GM23338 (cell line): ENCODE measurements at regions not wholly inside any gene's neighbourhood (a gene's known extent, or its start where the extent isn't known, plus 50 kb on each side); places are given as distances from the start of the nearest gene placed in this dataset.

ENCODE experiments used
- ATAC-seq: fragments of 200-7000 bp; cut with Tn5 transposase; 3 replicates; pipeline ENCODE4 v1.9.1; 2020
- DNase-seq: peaks from one replicate; pipeline ENCODE4 v3.0.0-alpha.2; 2015; ENCODE audit warnings: low spot score
- H2AFZ ChIP-seq: fragments of 200-600 bp; sonication (generic); 2 replicates; pipeline ENCODE4 v1.8.0; 2016; ENCODE audit warnings: antibody characterized with exemption, mild to moderate bottlenecking, moderate library complexity
- H3F3A ChIP-seq: fragments of 200-600 bp; sonication (generic); replicated peaks from 2 replicates; pipeline ENCODE4 v1.8.0; 2017; ENCODE audit warnings: antibody characterized with exemption, mixed run types, low read depth
- H3K27ac ChIP-seq: fragments of 200-600 bp; sonication (generic); 2 replicates; pipeline ENCODE4 v1.6.1; 2016; ENCODE audit warnings: low read depth
- H3K27me3 ChIP-seq: fragments of 200-600 bp; sonication (generic); 2 replicates; pipeline ENCODE4 v1.8.0; 2016; ENCODE audit warnings: mild to moderate bottlenecking, mixed run types, moderate library complexity; ENCODE audit not compliant: insufficient read depth
- H3K36me3 ChIP-seq: fragments of 200-600 bp; sonication (generic); 2 replicates; pipeline ENCODE4 v1.8.0; 2016; ENCODE audit warnings: mild to moderate bottlenecking; ENCODE audit not compliant: insufficient read depth
- H3K4me1 ChIP-seq: fragments of 200-600 bp; sonication (generic); 2 replicates; pipeline ENCODE4 v1.8.0; 2016; ENCODE audit warnings: mild to moderate bottlenecking, moderate library complexity; ENCODE audit not compliant: insufficient read depth
- H3K4me2 ChIP-seq: fragments of 200-600 bp; sonication (generic); 2 replicates; pipeline ENCODE4 v1.7.1; 2017; ENCODE audit warnings: mixed run types
- H3K4me3 ChIP-seq: fragments of 200-600 bp; sonication (generic); 2 replicates; pipeline ENCODE4 v1.6.1; 2016; ENCODE audit warnings: mixed run types
- H3K79me2 ChIP-seq: fragments of 200-600 bp; sonication (generic); replicated peaks from 2 replicates; pipeline ENCODE4 v1.8.0; 2017; ENCODE audit warnings: mild to moderate bottlenecking; ENCODE audit not compliant: insufficient read depth
- H3K9me2 ChIP-seq: fragments of 200-600 bp; sonication (generic); 2 replicates; pipeline ENCODE4 v1.8.0; 2017; ENCODE audit not compliant: insufficient read depth
- H4K20me1 ChIP-seq: fragments of 200-600 bp; sonication (generic); replicated peaks from 2 replicates; pipeline ENCODE4 v1.8.0; 2017; ENCODE audit warnings: mild to moderate bottlenecking; ENCODE audit not compliant: insufficient read depth
- H3K27ac Mint-ChIP-seq: 2 replicates; pipeline ENCODE4 v1.8.0; 2020; ENCODE audit warnings: inconsistent platforms, mild to moderate bottlenecking, moderate library complexity, mixed read lengths
- H3K27me3 Mint-ChIP-seq: 3 replicates; pipeline ENCODE4 v1.8.0; 2022; ENCODE audit warnings: low read depth, mild to moderate bottlenecking, moderate library complexity, mixed read lengths, inconsistent platforms; ENCODE audit not compliant: insufficient read depth, poor library complexity
- H3K36me3 Mint-ChIP-seq: 3 replicates; pipeline ENCODE4 v1.8.0; 2021; ENCODE audit warnings: low read depth, mild to moderate bottlenecking, inconsistent platforms, moderate library complexity, mixed read lengths
- H3K4me1 Mint-ChIP-seq: 3 replicates; pipeline ENCODE4 v1.8.0; 2020; ENCODE audit warnings: mild to moderate bottlenecking, inconsistent platforms, mixed read lengths
- H3K4me3 Mint-ChIP-seq: 3 replicates; pipeline ENCODE4 v1.8.0; 2021; ENCODE audit warnings: moderate library complexity, mild to moderate bottlenecking, inconsistent platforms, mixed read lengths
- H3K9me3 Mint-ChIP-seq: 3 replicates; pipeline ENCODE4 v1.8.0; 2020; ENCODE audit warnings: moderate library complexity, mild to moderate bottlenecking, inconsistent platforms, mixed read lengths
- CREB1 ChIP-seq: fragments of 250-450 bp; sonication (Bioruptor Pico); IDR thresholded peaks from 2 replicates; pipeline ENCODE4 v1.5.0; 2020; ENCODE audit warnings: low read depth, mild to moderate bottlenecking, moderate library complexity
- EZH2 ChIP-seq: fragments of 200-600 bp; sonication (generic); IDR thresholded peaks from one replicate; pipeline ENCODE4 v1.8.0; 2017; ENCODE audit warnings: antibody characterized with exemption, mild to moderate bottlenecking, low read depth; ENCODE audit not compliant: unreplicated experiment
- EZH2phosphoT487 ChIP-seq: fragments of 200-600 bp; sonication (generic); IDR thresholded peaks from one replicate; pipeline ENCODE4 v1.8.1; 2018; ENCODE audit warnings: antibody characterized with exemption; ENCODE audit not compliant: unreplicated experiment
- JUNB ChIP-seq: IDR thresholded peaks from one replicate; pipeline ENCODE4 v1.6.1; 2016; ENCODE audit warnings: antibody characterized with exemption; ENCODE audit not compliant: unreplicated experiment
- NANOG ChIP-seq: IDR thresholded peaks from 2 replicates; pipeline ENCODE4 v1.6.1; 2016; ENCODE audit warnings: antibody characterized with exemption, borderline replicate concordance
- POLR2AphosphoS5 ChIP-seq: IDR thresholded peaks from 2 replicates; pipeline ENCODE4 v1.6.1; 2016; ENCODE audit warnings: antibody characterized with exemption, low read depth
- STAT1 ChIP-seq: IDR thresholded peaks from one replicate; pipeline ENCODE4 v1.6.1; 2016; ENCODE audit warnings: antibody characterized with exemption; ENCODE audit not compliant: unreplicated experiment
- ZNF114 ChIP-seq: fragments of 250-450 bp; sonication (Bioruptor Pico); IDR thresholded peaks from 2 replicates; pipeline ENCODE4 v1.5.0; 2020; ENCODE audit warnings: mild to moderate bottlenecking, moderate library complexity
- ZNF331 ChIP-seq: fragments of 250-450 bp; sonication (Bioruptor Pico); IDR thresholded peaks from 2 replicates; pipeline ENCODE4 v1.5.0; 2020; ENCODE audit warnings: low read depth, mild to moderate bottlenecking, moderate library complexity
- TF ChIP-seq, protein P1 (sequence below), 2 experiments: fragments of 200-600 bp in 1 of 2; sonication (generic) in 1 of 2; conservative IDR thresholded peaks; 2 replicates each; pipeline versions ENCODE4 v1.5.1 to v1.6.1; 2016 to 2017; ENCODE audit warnings: antibody characterized with exemption in 2 of 2, low read depth in 2 of 2, mild to moderate bottlenecking in 2 of 2, moderate library complexity in 1 of 2
- TF ChIP-seq, protein P2 (sequence below): IDR thresholded peaks from one replicate; pipeline ENCODE4 v1.6.1; 2018; ENCODE audit warnings: antibody characterized with exemption; ENCODE audit not compliant: unreplicated experiment
- TF ChIP-seq, protein P3 (sequence below): IDR thresholded peaks from 2 replicates; pipeline ENCODE4 v1.6.1; 2016; ENCODE audit warnings: antibody characterized with exemption
- TF ChIP-seq, protein P4 (sequence below): fragments of 250-450 bp; sonication (Bioruptor Pico); IDR thresholded peaks from 2 replicates; pipeline ENCODE4 v1.5.0; 2020; ENCODE audit warnings: mild to moderate bottlenecking, moderate library complexity

DNA sequence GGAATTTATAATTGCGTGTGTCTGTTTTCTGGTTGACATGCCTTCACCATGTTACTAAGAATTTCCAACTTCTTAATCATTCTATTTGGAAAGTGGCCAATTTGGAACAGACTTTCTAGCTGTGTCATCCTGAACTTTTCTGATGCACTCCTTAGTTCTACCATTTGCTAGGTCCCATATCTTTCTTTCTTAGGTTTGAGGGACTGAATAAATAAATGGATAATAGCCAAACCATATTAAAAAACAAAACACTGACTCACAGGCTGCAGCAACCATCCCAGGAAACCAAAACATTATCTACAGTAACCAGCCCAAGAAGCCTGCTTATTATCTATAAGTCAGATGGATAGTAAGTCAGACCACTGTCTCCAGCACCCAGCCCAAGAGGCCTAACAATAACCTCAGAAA lies 57.5 kb upstream of the PLET1 start:
- Histone ChIP-seq H3K4me2 (no peak overlapping the region), H3K79me2 (no peaks in the 10 kb centered on the region), H3K27me3 (0 out of 2 replicates have a peak, but pooled peaks cover 5% of the 10 kb centered on the region), H3K4me3 (no peak overlapping the region), H3K9me2 (no peaks in the 10 kb centered on the region; the same call in none of the 2 replicates), H3F3A (no peaks in the 10 kb centered on the region), H3K36me3 (no peaks in the 10 kb centered on the region), H3K27ac (no peak overlapping the region), H4K20me1 (no peaks in the 10 kb centered on the region), H2AFZ (no peak overlapping the region), H3K4me1 (peaks cover 12% of the 10 kb centered on the region)
- no peak overlapping the region for H3K4me3 Mint-ChIP-seq
- H3K4me1 Mint-ChIP-seq = peaks cover 21% of the 10 kb centered on the region
- TF ChIP-seq, protein P1, sequence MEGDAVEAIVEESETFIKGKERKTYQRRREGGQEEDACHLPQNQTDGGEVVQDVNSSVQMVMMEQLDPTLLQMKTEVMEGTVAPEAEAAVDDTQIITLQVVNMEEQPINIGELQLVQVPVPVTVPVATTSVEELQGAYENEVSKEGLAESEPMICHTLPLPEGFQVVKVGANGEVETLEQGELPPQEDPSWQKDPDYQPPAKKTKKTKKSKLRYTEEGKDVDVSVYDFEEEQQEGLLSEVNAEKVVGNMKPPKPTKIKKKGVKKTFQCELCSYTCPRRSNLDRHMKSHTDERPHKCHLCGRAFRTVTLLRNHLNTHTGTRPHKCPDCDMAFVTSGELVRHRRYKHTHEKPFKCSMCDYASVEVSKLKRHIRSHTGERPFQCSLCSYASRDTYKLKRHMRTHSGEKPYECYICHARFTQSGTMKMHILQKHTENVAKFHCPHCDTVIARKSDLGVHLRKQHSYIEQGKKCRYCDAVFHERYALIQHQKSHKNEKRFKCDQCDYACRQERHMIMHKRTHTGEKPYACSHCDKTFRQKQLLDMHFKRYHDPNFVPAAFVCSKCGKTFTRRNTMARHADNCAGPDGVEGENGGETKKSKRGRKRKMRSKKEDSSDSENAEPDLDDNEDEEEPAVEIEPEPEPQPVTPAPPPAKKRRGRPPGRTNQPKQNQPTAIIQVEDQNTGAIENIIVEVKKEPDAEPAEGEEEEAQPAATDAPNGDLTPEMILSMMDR (conservative IDR thresholded peaks at IDR 0.05; ENCODE audit: low read depth in 2 of 2) = no peak
- TF ChIP-seq, protein P2, sequence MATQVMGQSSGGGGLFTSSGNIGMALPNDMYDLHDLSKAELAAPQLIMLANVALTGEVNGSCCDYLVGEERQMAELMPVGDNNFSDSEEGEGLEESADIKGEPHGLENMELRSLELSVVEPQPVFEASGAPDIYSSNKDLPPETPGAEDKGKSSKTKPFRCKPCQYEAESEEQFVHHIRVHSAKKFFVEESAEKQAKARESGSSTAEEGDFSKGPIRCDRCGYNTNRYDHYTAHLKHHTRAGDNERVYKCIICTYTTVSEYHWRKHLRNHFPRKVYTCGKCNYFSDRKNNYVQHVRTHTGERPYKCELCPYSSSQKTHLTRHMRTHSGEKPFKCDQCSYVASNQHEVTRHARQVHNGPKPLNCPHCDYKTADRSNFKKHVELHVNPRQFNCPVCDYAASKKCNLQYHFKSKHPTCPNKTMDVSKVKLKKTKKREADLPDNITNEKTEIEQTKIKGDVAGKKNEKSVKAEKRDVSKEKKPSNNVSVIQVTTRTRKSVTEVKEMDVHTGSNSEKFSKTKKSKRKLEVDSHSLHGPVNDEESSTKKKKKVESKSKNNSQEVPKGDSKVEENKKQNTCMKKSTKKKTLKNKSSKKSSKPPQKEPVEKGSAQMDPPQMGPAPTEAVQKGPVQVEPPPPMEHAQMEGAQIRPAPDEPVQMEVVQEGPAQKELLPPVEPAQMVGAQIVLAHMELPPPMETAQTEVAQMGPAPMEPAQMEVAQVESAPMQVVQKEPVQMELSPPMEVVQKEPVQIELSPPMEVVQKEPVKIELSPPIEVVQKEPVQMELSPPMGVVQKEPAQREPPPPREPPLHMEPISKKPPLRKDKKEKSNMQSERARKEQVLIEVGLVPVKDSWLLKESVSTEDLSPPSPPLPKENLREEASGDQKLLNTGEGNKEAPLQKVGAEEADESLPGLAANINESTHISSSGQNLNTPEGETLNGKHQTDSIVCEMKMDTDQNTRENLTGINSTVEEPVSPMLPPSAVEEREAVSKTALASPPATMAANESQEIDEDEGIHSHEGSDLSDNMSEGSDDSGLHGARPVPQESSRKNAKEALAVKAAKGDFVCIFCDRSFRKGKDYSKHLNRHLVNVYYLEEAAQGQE = no peak
- no peak for TF ChIP-seq CREB1
- TF ChIP-seq EZH2 = no peak
- no peak for TF ChIP-seq JUNB
- no peak for TF ChIP-seq NANOG
- TF ChIP-seq ZNF331 (CRISPR knock-in tag) = no peak
- TF ChIP-seq, protein P3, sequence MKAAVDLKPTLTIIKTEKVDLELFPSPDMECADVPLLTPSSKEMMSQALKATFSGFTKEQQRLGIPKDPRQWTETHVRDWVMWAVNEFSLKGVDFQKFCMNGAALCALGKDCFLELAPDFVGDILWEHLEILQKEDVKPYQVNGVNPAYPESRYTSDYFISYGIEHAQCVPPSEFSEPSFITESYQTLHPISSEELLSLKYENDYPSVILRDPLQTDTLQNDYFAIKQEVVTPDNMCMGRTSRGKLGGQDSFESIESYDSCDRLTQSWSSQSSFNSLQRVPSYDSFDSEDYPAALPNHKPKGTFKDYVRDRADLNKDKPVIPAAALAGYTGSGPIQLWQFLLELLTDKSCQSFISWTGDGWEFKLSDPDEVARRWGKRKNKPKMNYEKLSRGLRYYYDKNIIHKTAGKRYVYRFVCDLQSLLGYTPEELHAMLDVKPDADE = no peak
- no peak for TF ChIP-seq EZH2phosphoT487
- no peak for TF ChIP-seq STAT1
- TF ChIP-seq POLR2AphosphoS5 = no peak
- TF ChIP-seq ZNF114 (CRISPR knock-in tag) = no peak
- TF ChIP-seq, protein P4, sequence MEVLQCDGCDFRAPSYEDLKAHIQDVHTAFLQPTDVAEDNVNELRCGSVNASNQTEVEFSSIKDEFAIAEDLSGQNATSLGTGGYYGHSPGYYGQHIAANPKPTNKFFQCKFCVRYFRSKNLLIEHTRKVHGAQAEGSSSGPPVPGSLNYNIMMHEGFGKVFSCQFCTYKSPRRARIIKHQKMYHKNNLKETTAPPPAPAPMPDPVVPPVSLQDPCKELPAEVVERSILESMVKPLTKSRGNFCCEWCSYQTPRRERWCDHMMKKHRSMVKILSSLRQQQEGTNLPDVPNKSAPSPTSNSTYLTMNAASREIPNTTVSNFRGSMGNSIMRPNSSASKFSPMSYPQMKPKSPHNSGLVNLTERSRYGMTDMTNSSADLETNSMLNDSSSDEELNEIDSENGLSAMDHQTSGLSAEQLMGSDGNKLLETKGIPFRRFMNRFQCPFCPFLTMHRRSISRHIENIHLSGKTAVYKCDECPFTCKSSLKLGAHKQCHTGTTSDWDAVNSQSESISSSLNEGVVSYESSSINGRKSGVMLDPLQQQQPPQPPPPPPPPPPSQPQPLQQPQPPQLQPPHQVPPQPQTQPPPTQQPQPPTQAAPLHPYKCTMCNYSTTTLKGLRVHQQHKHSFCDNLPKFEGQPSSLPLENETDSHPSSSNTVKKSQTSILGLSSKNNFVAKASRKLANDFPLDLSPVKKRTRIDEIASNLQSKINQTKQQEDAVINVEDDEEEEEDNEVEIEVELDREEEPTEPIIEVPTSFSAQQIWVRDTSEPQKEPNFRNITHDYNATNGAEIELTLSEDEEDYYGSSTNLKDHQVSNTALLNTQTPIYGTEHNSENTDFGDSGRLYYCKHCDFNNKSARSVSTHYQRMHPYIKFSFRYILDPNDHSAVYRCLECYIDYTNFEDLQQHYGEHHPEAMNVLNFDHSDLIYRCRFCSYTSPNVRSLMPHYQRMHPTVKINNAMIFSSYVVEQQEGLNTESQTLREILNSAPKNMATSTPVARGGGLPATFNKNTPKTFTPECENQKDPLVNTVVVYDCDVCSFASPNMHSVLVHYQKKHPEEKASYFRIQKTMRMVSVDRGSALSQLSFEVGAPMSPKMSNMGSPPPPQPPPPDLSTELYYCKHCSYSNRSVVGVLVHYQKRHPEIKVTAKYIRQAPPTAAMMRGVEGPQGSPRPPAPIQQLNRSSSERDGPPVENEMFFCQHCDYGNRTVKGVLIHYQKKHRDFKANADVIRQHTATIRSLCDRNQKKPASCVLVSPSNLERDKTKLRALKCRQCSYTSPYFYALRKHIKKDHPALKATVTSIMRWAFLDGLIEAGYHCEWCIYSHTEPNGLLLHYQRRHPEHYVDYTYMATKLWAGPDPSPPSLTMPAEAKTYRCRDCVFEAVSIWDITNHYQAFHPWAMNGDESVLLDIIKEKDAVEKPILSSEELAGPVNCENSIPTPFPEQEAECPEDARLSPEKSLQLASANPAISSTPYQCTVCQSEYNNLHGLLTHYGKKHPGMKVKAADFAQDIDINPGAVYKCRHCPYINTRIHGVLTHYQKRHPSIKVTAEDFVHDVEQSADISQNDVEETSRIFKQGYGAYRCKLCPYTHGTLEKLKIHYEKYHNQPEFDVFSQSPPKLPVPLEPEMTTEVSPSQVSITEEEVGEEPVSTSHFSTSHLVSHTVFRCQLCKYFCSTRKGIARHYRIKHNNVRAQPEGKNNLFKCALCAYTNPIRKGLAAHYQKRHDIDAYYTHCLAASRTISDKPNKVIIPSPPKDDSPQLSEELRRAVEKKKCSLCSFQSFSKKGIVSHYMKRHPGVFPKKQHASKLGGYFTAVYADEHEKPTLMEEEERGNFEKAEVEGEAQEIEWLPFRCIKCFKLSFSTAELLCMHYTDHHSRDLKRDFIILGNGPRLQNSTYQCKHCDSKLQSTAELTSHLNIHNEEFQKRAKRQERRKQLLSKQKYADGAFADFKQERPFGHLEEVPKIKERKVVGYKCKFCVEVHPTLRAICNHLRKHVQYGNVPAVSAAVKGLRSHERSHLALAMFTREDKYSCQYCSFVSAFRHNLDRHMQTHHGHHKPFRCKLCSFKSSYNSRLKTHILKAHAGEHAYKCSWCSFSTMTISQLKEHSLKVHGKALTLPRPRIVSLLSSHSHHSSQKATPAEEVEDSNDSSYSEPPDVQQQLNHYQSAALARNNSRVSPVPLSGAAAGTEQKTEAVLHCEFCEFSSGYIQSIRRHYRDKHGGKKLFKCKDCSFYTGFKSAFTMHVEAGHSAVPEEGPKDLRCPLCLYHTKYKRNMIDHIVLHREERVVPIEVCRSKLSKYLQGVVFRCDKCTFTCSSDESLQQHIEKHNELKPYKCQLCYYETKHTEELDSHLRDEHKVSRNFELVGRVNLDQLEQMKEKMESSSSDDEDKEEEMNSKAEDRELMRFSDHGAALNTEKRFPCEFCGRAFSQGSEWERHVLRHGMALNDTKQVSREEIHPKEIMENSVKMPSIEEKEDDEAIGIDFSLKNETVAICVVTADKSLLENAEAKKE (CRISPR knock-in tag) = no peak
- ATAC-seq (no peak), DNase-seq (no peak)
- H3K27me3 Mint-ChIP-seq = peaks cover 4% of the 10 kb centered on the region
- H3K27ac Mint-ChIP-seq = no peak overlapping the region
- peaks cover 4% of the 10 kb centered on the region; the same call in 1 of the 3 replicates for H3K36me3 Mint-ChIP-seq
- H3K9me3 Mint-ChIP-seq = peaks cover 9% of the 10 kb centered on the region; the same call in 2 of the 3 replicates
